ENCODE measurements at regions not wholly inside any gene's neighbourhood (a gene's known extent, or its start where the extent isn't known, plus 50 kb on each side); places are given as distances from the start of the nearest gene placed in this dataset.

DNA sequence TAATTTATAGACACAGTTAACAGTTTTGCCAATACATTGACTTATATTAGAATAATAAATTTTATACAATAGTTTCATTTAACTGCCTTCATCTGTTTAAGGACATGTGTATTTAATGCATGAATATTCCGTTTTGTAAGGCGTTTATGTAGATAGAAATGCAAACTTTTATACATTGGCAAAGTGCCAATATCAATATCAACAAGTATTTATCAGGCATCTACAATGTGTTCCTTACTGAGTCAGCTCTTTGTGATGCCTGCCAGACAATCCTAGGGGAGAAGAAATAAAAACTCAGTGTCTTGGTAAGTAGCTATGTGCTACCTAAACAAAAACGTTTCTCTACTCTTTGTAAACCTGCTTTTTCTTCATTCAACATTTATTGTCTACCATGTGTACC is 1142.2 kb downstream of the C4orf33 start:
- Histone ChIP-seq H3K4me2 (no peak overlapping the region), H3K4me3 (IDR thresholded peaks at IDR 0.05; ENCODE audit: insufficient read depth, low read depth, low read length) (no peak overlapping the region), H3K4me1 (ENCODE audit: low read depth, poor library complexity, severe bottlenecking) (peaks cover 10% of the 10 kb centered on the region), H3K27ac (no peak overlapping the region), H3K27me3 (ENCODE audit: insufficient read depth, low read depth) (no peaks in the 10 kb centered on the region), H2AFZ (ENCODE audit: low read depth) (no peak overlapping the region), H3K9ac (no peak overlapping the region), H3K36me3 (ENCODE audit: insufficient read depth) (no peaks in the 10 kb centered on the region), H4K20me1 (ENCODE audit: insufficient read depth) (no peaks in the 10 kb centered on the region), H3K79me2 (ENCODE audit: insufficient read depth, low read depth) (no peaks in the 10 kb centered on the region)
- TF ChIP-seq CTCF (conservative IDR thresholded peaks at IDR 0.05; ENCODE audit: low read depth, low read length): no peak

DNA sequence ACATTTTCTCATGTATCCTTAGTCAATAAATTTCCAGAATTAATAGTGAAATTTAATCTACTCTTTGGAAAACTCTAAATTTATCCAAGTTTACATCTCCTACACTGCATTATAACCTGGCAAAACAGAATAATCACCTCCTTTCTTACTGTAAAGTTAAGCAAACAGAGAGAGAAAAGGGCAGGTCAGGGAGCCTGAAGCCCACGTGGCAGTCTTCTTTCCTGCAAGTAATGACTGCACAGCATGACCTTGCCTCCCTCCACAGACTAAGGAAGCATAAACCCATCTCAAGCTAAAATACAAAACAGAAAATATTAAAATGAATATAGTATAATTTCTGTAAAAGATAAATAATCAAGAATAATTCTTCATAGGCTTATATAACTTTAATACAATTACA is 1153.0 kb downstream of the C4orf33 start:
- no peak for TF ChIP-seq CTCF (conservative IDR thresholded peaks at IDR 0.05; ENCODE audit: low read depth, low read length)
- Histone ChIP-seq H3K36me3 (ENCODE audit: insufficient read depth) (no peaks in the 10 kb centered on the region), H3K4me3 (IDR thresholded peaks at IDR 0.05; ENCODE audit: insufficient read depth, low read depth, low read length) (no peak overlapping the region), H3K79me2 (ENCODE audit: insufficient read depth, low read depth) (no peaks in the 10 kb centered on the region), H4K20me1 (ENCODE audit: insufficient read depth) (no peaks in the 10 kb centered on the region), H3K9ac (no peak overlapping the region), H3K4me1 (ENCODE audit: low read depth, poor library complexity, severe bottlenecking) (no peaks in the 10 kb centered on the region), H3K4me2 (no peak overlapping the region), H2AFZ (ENCODE audit: low read depth) (no peak overlapping the region), H3K27ac (no peak overlapping the region), H3K27me3 (ENCODE audit: insufficient read depth, low read depth) (no peaks in the 10 kb centered on the region)

GRCh38 chr4:130257271-130257670 is 1161.3 kb downstream of the C4orf33 start:
- Histone ChIP-seq H4K20me1 (ENCODE audit: insufficient read depth) (no peaks in the 10 kb centered on the region), H2AFZ (ENCODE audit: low read depth) (no peak overlapping the region), H3K4me3 (IDR thresholded peaks at IDR 0.05; ENCODE audit: insufficient read depth, low read depth, low read length) (no peak overlapping the region), H3K9ac (no peak overlapping the region), H3K36me3 (ENCODE audit: insufficient read depth) (no peaks in the 10 kb centered on the region), H3K4me1 (ENCODE audit: low read depth, poor library complexity, severe bottlenecking) (no peaks in the 10 kb centered on the region), H3K27ac (no peak overlapping the region), H3K4me2 (no peak overlapping the region), H3K79me2 (ENCODE audit: insufficient read depth, low read depth) (no peaks in the 10 kb centered on the region), H3K27me3 (ENCODE audit: insufficient read depth, low read depth) (no peaks in the 10 kb centered on the region)
- no peak for TF ChIP-seq CTCF (conservative IDR thresholded peaks at IDR 0.05; ENCODE audit: low read depth, low read length)

DNA sequence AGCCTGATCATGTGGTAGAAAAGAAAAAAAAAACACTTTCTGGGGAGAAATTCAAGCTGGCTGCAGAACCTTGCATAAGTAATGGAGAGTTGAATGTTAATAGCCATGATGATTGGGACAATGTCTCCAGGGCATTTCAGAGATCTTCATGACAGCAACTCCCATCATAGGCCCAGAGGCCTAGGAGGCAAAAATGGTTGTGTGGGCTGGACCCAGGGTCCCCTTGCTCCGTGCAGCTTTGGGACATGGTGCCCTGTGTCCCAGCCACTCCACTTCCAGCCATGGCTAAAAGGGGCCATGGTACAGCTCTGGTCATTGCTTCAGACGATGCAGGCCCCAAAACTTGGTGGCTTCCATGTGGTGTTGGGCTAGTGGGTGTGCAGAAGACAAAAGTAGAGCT is 1170.9 kb downstream of the C4orf33 start:
- Histone ChIP-seq H3K9ac (no peak overlapping the region), H3K79me2 (ENCODE audit: insufficient read depth, low read depth) (no peaks in the 10 kb centered on the region), H3K4me3 (IDR thresholded peaks at IDR 0.05; ENCODE audit: insufficient read depth, low read depth, low read length) (no peak overlapping the region), H2AFZ (ENCODE audit: low read depth) (no peak overlapping the region), H3K27ac (no peak overlapping the region), H3K27me3 (ENCODE audit: insufficient read depth, low read depth) (no peaks in the 10 kb centered on the region), H3K4me2 (no peak overlapping the region), H4K20me1 (ENCODE audit: insufficient read depth) (no peaks in the 10 kb centered on the region), H3K4me1 (ENCODE audit: low read depth, poor library complexity, severe bottlenecking) (no peaks in the 10 kb centered on the region), H3K36me3 (ENCODE audit: insufficient read depth) (no peaks in the 10 kb centered on the region)
- TF ChIP-seq CTCF (conservative IDR thresholded peaks at IDR 0.05; ENCODE audit: low read depth, low read length): no peak

- Histone ChIP-seq H3K36me3 (ENCODE audit: insufficient read depth) (no peaks in the 10 kb centered on the region), H4K20me1 (ENCODE audit: insufficient read depth) (no peaks in the 10 kb centered on the region), H3K9ac (no peak overlapping the region), H3K4me1 (ENCODE audit: low read depth, poor library complexity, severe bottlenecking) (peaks cover 2% of the 10 kb centered on the region), H3K79me2 (ENCODE audit: insufficient read depth, low read depth) (no peaks in the 10 kb centered on the region), H2AFZ (ENCODE audit: low read depth) (no peak overlapping the region), H3K27me3 (ENCODE audit: insufficient read depth, low read depth) (no peaks in the 10 kb centered on the region), H3K4me3 (IDR thresholded peaks at IDR 0.05; ENCODE audit: insufficient read depth, low read depth, low read length) (no peak overlapping the region), H3K27ac (no peak overlapping the region), H3K4me2 (no peak overlapping the region)
- TF ChIP-seq CTCF (conservative IDR thresholded peaks at IDR 0.05; ENCODE audit: low read depth, low read length): no peak
These were observed 1192.6 kb downstream of the C4orf33 start for GRCh38 chr4:130288576-130288975.

Data from KMS-11 (cell line).